A673 (cell line): ENCODE measurements at regions not wholly inside any gene's neighbourhood (a gene's known extent, or its start where the extent isn't known, plus 50 kb on each side); places are given as distances from the start of the nearest gene placed in this dataset.

Experiments
- BruUV-seq: library from RNA; stranded (reverse); fragments of 400-500 nt; replicated peaks from 2 replicates; lab custom pipeline; 2021; lab: Mats Ljungman, UMichigan
- CTCF ChIA-PET: fragments of 300-600 bp; sonication (Branson Sonifier 250); formaldehyde crosslinking; loops from one replicate; lab custom pipeline; 2022; ENCODE audit warnings: antibody characterized with exemption; lab: Charles Lee
- POLR2A ChIA-PET: fragments of 300-600 bp; sonication (Branson Sonifier 250); formaldehyde crosslinking; loops from one replicate; lab custom pipeline; 2022; ENCODE audit warnings: antibody characterized with exemption; ENCODE audit not compliant: low non-redundant PET; lab: Charles Lee
- DNase-seq: peaks from one replicate; pipeline ENCODE4 v3.0.0-alpha.2; 2015; ENCODE audit warnings: low spot score
- H3K27ac ChIP-seq: fragments of 200-600 bp; sonication (generic); 2 replicates; pipeline ENCODE4 v1.5.1; 2016; ENCODE audit warnings: mixed run types, low read depth, mild to moderate bottlenecking, mixed read lengths, antibody characterized with exemption, low read length; ENCODE audit not compliant: poor library complexity, severe bottlenecking
- H3K27me3 ChIP-seq: fragments of 200-600 bp; sonication (generic); replicated peaks from 2 replicates; pipeline ENCODE4 v1.6.1; 2017; ENCODE audit warnings: mixed run types, low read depth, mild to moderate bottlenecking, mixed read lengths, antibody characterized with exemption, low read length; ENCODE audit not compliant: insufficient read depth, poor library complexity
- H3K36me3 ChIP-seq: fragments of 200-600 bp; sonication (generic); 2 replicates; pipeline ENCODE4 v1.6.1; 2016; ENCODE audit warnings: mixed run types, mild to moderate bottlenecking, mixed read lengths, antibody characterized with exemption, low read length; ENCODE audit not compliant: insufficient read depth, poor library complexity, severe bottlenecking
- H3K4me1 ChIP-seq: fragments of 200-600 bp; sonication (generic); 2 replicates; pipeline ENCODE4 v1.6.1; 2017; ENCODE audit warnings: mixed run types, mild to moderate bottlenecking, mixed read lengths, antibody characterized with exemption, low read length; ENCODE audit not compliant: insufficient read depth, poor library complexity, severe bottlenecking
- H3K4me3 ChIP-seq: fragments of 200-600 bp; sonication (generic); 2 replicates; pipeline ENCODE4 v1.5.1; 2016; ENCODE audit warnings: low read depth, mixed run types, mild to moderate bottlenecking, mixed read lengths, low read length; ENCODE audit not compliant: poor library complexity, severe bottlenecking
- H3K9me3 ChIP-seq: fragments of 200-600 bp; sonication (generic); 2 replicates; pipeline ENCODE4 v1.6.1; 2016; ENCODE audit warnings: mixed run types, low read depth, mild to moderate bottlenecking, mixed read lengths, antibody characterized with exemption, low read length; ENCODE audit not compliant: poor library complexity, severe bottlenecking
- CTCF ChIP-seq: fragments of 300-800, 200-600 bp; sonication (generic); conservative IDR thresholded peaks from 2 replicates; pipeline ENCODE4 v1.5.1; 2017; ENCODE audit warnings: low read depth, mild to moderate bottlenecking, antibody characterized with exemption, low read length, moderate library complexity, mixed read lengths
- EZH2 ChIP-seq: fragments of 200-600 bp; sonication (generic); IDR thresholded peaks from 2 replicates; pipeline ENCODE4 v1.6.1; 2017; ENCODE audit warnings: borderline replicate concordance, low read depth, mild to moderate bottlenecking, mixed read lengths, antibody characterized with exemption, low read length; ENCODE audit not compliant: poor library complexity, severe bottlenecking
- intact Hi-C: fragments of 100-400 bp; cut with micrococcal nuclease; formaldehyde crosslinking; loops from one replicate; pipeline ENCODE4 v1.10.0; 2022; ENCODE audit not compliant: unreplicated experiment

GRCh38 chr6:14470671-14471070 lies 353.1 kb downstream of the CD83 start:
- no TSS peak for BruUV-seq
- intact Hi-C loops = no loop called here
- CTCF ChIA-PET = no interaction called here
- H3K4me1 ChIP-seq = no peaks in the 10 kb centered on the region
- no peak overlapping the region for H3K4me3 ChIP-seq
- no peak for DNase-seq
- no peak overlapping the region for H3K27ac ChIP-seq
- TF ChIP-seq CTCF (no peak), EZH2 (no peak)
- H3K9me3 ChIP-seq = peaks cover 6% of the 10 kb centered on the region
- POLR2A ChIA-PET = no interaction called here
- no peaks in the 10 kb centered on the region for H3K36me3 ChIP-seq
- H3K27me3 ChIP-seq = no peaks in the 10 kb centered on the region

- TF ChIP-seq CTCF = no peak
- no peak for TF ChIP-seq EZH2
- POLR2A ChIA-PET = no interaction called here
- H3K27me3 ChIP-seq = no peaks in the 10 kb centered on the region
- H3K9me3 ChIP-seq = peaks cover 6% of the 10 kb centered on the region
- BruUV-seq = no TSS peak
- no peaks in the 10 kb centered on the region for H3K4me1 ChIP-seq
- CTCF ChIA-PET = no interaction called here
- no peak for DNase-seq
- H3K36me3 ChIP-seq = no peaks in the 10 kb centered on the region
- intact Hi-C loops = no loop called here
- H3K27ac ChIP-seq = no peak overlapping the region
- no peak overlapping the region for H3K4me3 ChIP-seq
Observed at GRCh38 chr6:14472255-14472985, 354.8 kb downstream of the CD83 start.

GRCh38 chr6:14472986-14473337 lies 355.4 kb downstream of the CD83 start:
- H3K27me3 ChIP-seq = no peaks in the 10 kb centered on the region
- no peak for DNase-seq
- peaks cover 6% of the 10 kb centered on the region for H3K9me3 ChIP-seq
- H3K36me3 ChIP-seq = no peaks in the 10 kb centered on the region
- no peaks in the 10 kb centered on the region for H3K4me1 ChIP-seq
- BruUV-seq = no TSS peak
- intact Hi-C loops = no loop called here
- POLR2A ChIA-PET = no interaction called here
- H3K27ac ChIP-seq = no peak overlapping the region
- H3K4me3 ChIP-seq = no peak overlapping the region
- CTCF ChIA-PET = no interaction called here
- TF ChIP-seq CTCF (no peak), EZH2 (no peak)
